Naive thymus-derived CD4-positive, alpha-beta T cell (primary cell): ENCODE measurements at regions not wholly inside any gene's neighbourhood (a gene's known extent, or its start where the extent isn't known, plus 50 kb on each side); places are given as distances from the start of the nearest gene placed in this dataset.

Source experiments
- ATAC-seq: fragments of 150-1000 bp; cut with Tn5 transposase; 2 replicates; pipeline ENCODE4 v1.10.0; 2021; ENCODE audit warnings: mild to moderate bottlenecking, moderate library complexity
- CTCF ChIA-PET: fragments of 350-600 bp; sonication (Branson Sonifier 250); formaldehyde crosslinking; loops from one replicate; lab custom pipeline; 2021; ENCODE audit warnings: antibody characterized with exemption; lab: Charles Lee
- POLR2A ChIA-PET: fragments of 350-600 bp; sonication (Branson Sonifier 250); formaldehyde crosslinking; loops from one replicate; lab custom pipeline; 2021; ENCODE audit warnings: antibody characterized with exemption, inconsistent platforms; lab: Charles Lee
- DNase-seq, 9 donors: peaks; one replicate each; pipeline versions ENCODE4 v3.0.0 to v3.0.0-alpha.2; 2020 to 2022; ENCODE audit warnings: mixed read lengths in 1 of 9
- H3K27ac ChIP-seq: one replicate; pipeline ENCODE4 v1.7.0; 2013; ENCODE audit warnings: mild to moderate bottlenecking, low read depth, low read length, moderate library complexity
- H3K27me3 ChIP-seq, 2 donors: one replicate each; pipeline ENCODE4 v1.7.0; 2013; ENCODE audit warnings: low read length in 2 of 2, mild to moderate bottlenecking in 2 of 2, moderate library complexity in 2 of 2; ENCODE audit not compliant: control insufficient read depth in 2 of 2, insufficient read depth in 2 of 2
- H3K36me3 ChIP-seq, 3 experiments: 1 replicate in 2 of 3; 2 replicates in 1 of 3; pipeline ENCODE4 v1.7.0; 2013; ENCODE audit warnings: low read length in 3 of 3, mild to moderate bottlenecking in 3 of 3, moderate library complexity in 1 of 3; ENCODE audit not compliant: insufficient read depth in 3 of 3, control insufficient read depth in 2 of 3
- H3K4me1 ChIP-seq, 2 donors: one replicate each; pipeline ENCODE4 v1.7.0; 2013; ENCODE audit warnings: low read length in 2 of 2, mild to moderate bottlenecking in 2 of 2, moderate library complexity in 1 of 2; ENCODE audit not compliant: control insufficient read depth in 2 of 2, insufficient read depth in 2 of 2
- H3K4me3 ChIP-seq: 2 replicates; pipeline ENCODE4 v1.7.0; 2013; ENCODE audit warnings: mild to moderate bottlenecking, low read length
- H3K9me3 ChIP-seq, 3 experiments: 1 replicate in 2 of 3; 2 replicates in 1 of 3; pipeline ENCODE4 v1.7.0; 2013; ENCODE audit warnings: low read length in 3 of 3; ENCODE audit not compliant: control insufficient read depth in 2 of 3
- H3K27ac Mint-ChIP-seq, 9 donors: one replicate each; pipeline ENCODE4 v1.8.0; 2020 to 2022; ENCODE audit warnings: mixed read lengths in 9 of 9, mild to moderate bottlenecking in 8 of 9, moderate library complexity in 5 of 9, inconsistent platforms in 2 of 9
- H3K27me3 Mint-ChIP-seq, 5 donors: one replicate each; pipeline ENCODE4 v1.8.0; 2021 to 2022; ENCODE audit warnings: mixed read lengths in 5 of 5, mild to moderate bottlenecking in 1 of 5
- H3K36me3 Mint-ChIP-seq, 5 donors: one replicate each; pipeline ENCODE4 v1.8.0; 2020 to 2022; ENCODE audit warnings: mixed read lengths in 5 of 5, mild to moderate bottlenecking in 3 of 5, inconsistent platforms in 1 of 5
- H3K4me1 Mint-ChIP-seq, 7 donors: one replicate each; pipeline ENCODE4 v1.8.0; 2020 to 2022; ENCODE audit warnings: mixed read lengths in 7 of 7, mild to moderate bottlenecking in 3 of 7, inconsistent platforms in 1 of 7
- H3K4me3 Mint-ChIP-seq, 10 donors: one replicate each; pipeline ENCODE4 v1.8.0; 2020 to 2022; ENCODE audit warnings: mild to moderate bottlenecking in 10 of 10, mixed read lengths in 10 of 10, moderate library complexity in 6 of 10, inconsistent platforms in 2 of 10
- H3K9me3 Mint-ChIP-seq, 11 donors: one replicate each; pipeline ENCODE4 v1.8.0; 2020 to 2022; ENCODE audit warnings: mixed read lengths in 11 of 11, mild to moderate bottlenecking in 4 of 11, inconsistent platforms in 1 of 11, moderate library complexity in 1 of 11
- intact Hi-C, 2 donors: fragments of 100-400 bp; cut with micrococcal nuclease; formaldehyde crosslinking; loops; one replicate each; pipeline ENCODE4 v1.15.1; 2023

DNA sequence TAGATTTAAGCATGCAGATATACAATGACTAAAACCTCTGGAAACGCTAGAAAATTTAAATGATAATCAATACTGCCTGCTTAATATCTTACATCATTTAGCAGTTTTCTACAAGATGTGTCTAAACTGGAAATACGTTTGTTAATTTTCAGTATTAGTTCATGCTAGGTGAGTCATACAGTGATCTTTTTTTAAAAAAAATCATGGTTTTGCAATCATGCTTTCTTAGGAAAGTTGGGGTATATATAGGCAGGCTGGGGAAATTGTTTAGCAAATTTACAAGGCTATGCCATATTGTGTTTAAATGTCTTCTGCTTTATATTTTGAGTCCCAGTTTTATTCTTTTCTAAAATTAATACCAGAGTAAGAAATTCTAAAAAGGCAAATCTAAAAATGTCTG is 245.4 kb upstream of the SPRY2 start:
- Histone ChIP-seq H3K27me3 (no peaks in the 10 kb centered on the region), H3K4me3 (no peak overlapping the region), H3K36me3 (no peaks in the 10 kb centered on the region), H3K4me1 (no peaks in the 10 kb centered on the region), H3K27ac (no peak overlapping the region), H3K9me3 (no peaks in the 10 kb centered on the region)
- intact Hi-C loops, result no loop called here
- no peak overlapping the region for H3K27ac Mint-ChIP-seq
- ATAC-seq (no peak), DNase-seq (no peak)
- ChIA-PET POLR2A (no interaction called here), CTCF (no interaction called here)
- no peaks in the 10 kb centered on the region for H3K36me3 Mint-ChIP-seq
- H3K9me3 Mint-ChIP-seq, result peaks cover 0 to 13% (median 1%) of the 10 kb centered on the region in 11 donors
- H3K4me1 Mint-ChIP-seq, result peaks cover 0 to 1% (median 0%) of the 10 kb centered on the region in 7 donors
- H3K4me3 Mint-ChIP-seq, result no peak overlapping the region
- no peaks in the 10 kb centered on the region for H3K27me3 Mint-ChIP-seq

DNA sequence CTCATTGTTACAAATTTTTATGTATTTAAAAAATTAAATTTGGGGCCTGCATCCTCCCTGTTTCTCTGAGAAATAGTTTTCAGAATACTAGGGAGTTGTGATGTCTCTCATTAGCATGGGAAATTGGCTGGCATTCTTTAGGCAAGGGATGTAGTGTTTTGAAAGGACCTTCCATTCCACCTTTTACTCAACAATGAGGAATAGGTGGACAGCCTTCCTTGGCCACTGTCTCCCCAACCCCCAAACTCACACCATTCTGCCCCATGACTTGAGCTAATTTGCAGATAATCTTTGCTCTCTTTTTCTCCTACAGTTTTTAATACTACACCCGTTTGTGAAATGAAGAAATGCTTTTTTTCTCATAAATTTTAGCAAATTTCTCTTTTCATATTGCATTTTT is 244.6 kb upstream of the SPRY2 start:
- H3K4me3 Mint-ChIP-seq, result no peak overlapping the region
- H3K36me3 Mint-ChIP-seq, result no peaks in the 10 kb centered on the region
- H3K9me3 Mint-ChIP-seq, result peaks cover 0 to 18% (median 6%) of the 10 kb centered on the region in 11 donors
- POLR2A ChIA-PET, result no interaction called here
- no peaks in the 10 kb centered on the region for H3K9me3 ChIP-seq
- no peaks in the 10 kb centered on the region for H3K27me3 ChIP-seq
- no peaks in the 10 kb centered on the region for H3K4me1 ChIP-seq
- no peak overlapping the region for H3K27ac ChIP-seq
- no peaks in the 10 kb centered on the region for H3K27me3 Mint-ChIP-seq
- no peak for DNase-seq
- H3K4me1 Mint-ChIP-seq, result no peaks in the 10 kb centered on the region
- intact Hi-C loops, result no loop called here
- H3K4me3 ChIP-seq, result no peak overlapping the region
- ATAC-seq, result no peak
- H3K27ac Mint-ChIP-seq, result no peak overlapping the region
- no peaks in the 10 kb centered on the region for H3K36me3 ChIP-seq
- CTCF ChIA-PET, result no interaction called here

DNA sequence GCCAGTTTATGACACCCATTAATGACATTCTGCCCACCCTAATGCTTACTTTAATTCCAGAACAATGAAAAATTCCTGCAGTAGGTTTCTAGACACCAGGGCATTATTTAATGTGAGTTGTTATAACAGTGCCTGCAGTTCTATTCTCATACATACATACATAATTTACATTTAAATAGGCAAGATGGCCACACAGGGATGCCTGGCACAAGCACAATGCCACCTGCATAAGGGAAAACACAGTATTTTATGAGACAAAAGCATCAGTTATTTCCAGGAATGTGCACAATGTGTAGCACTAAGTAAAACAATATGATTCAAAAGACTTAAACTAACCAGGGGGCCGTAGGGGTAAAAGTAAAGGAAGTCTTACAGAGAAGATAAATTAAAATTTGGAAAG is 243.9 kb upstream of the SPRY2 start:
- intact Hi-C loops, result no loop called here
- DNase-seq, result no peak

DNA sequence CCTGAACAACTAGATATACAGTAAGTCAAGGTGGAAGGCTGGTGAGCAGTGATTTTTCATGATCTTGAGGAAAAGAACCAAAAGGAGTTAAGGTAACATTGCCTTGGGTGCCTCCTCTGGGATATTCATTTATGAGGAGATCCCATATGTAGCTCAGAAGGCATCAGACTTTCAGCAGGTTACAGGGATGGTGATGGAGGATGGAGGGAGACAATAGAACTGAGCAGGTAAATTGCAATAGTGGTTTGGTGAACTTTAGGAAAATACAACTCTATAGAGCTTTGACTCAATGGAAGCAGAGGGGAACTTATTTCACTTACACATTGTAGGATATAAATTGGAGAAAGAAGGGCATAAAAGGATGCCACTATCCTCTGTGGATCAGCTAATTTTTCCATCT is 243.4 kb upstream of the SPRY2 start:
- Histone ChIP-seq H3K27me3 (no peaks in the 10 kb centered on the region), H3K4me1 (no peaks in the 10 kb centered on the region), H3K4me3 (no peak overlapping the region), H3K36me3 (no peaks in the 10 kb centered on the region), H3K9me3 (no peaks in the 10 kb centered on the region), H3K27ac (no peak overlapping the region)
- Mint-ChIP-seq H3K27ac (no peak overlapping the region), H3K4me3 (no peak overlapping the region), H3K36me3 (no peaks in the 10 kb centered on the region), H3K9me3 (peaks cover 0 to 21% (median 7%) of the 10 kb centered on the region in 11 donors), H3K4me1 (no peaks in the 10 kb centered on the region), H3K27me3 (no peaks in the 10 kb centered on the region)
- ChIA-PET POLR2A (no interaction called here), CTCF (no interaction called here)
- intact Hi-C loops, result no loop called here
- ATAC-seq, result no peak
- no peak for DNase-seq

More for the DNA sequence above, 243.9 kb upstream of the SPRY2 start:
- no peak overlapping the region for H3K27ac Mint-ChIP-seq
- ChIA-PET POLR2A (no interaction called here), CTCF (no interaction called here)
- no peak overlapping the region for H3K4me3 Mint-ChIP-seq
- Histone ChIP-seq H3K9me3 (no peaks in the 10 kb centered on the region), H3K27me3 (no peaks in the 10 kb centered on the region), H3K36me3 (no peaks in the 10 kb centered on the region), H3K4me1 (no peaks in the 10 kb centered on the region), H3K27ac (no peak overlapping the region), H3K4me3 (no peak overlapping the region)
- ATAC-seq, result no peak
- peaks cover 0 to 20% (median 7%) of the 10 kb centered on the region in 11 donors for H3K9me3 Mint-ChIP-seq
- H3K4me1 Mint-ChIP-seq, result no peaks in the 10 kb centered on the region
- H3K27me3 Mint-ChIP-seq, result no peaks in the 10 kb centered on the region
- no peaks in the 10 kb centered on the region for H3K36me3 Mint-ChIP-seq

DNA sequence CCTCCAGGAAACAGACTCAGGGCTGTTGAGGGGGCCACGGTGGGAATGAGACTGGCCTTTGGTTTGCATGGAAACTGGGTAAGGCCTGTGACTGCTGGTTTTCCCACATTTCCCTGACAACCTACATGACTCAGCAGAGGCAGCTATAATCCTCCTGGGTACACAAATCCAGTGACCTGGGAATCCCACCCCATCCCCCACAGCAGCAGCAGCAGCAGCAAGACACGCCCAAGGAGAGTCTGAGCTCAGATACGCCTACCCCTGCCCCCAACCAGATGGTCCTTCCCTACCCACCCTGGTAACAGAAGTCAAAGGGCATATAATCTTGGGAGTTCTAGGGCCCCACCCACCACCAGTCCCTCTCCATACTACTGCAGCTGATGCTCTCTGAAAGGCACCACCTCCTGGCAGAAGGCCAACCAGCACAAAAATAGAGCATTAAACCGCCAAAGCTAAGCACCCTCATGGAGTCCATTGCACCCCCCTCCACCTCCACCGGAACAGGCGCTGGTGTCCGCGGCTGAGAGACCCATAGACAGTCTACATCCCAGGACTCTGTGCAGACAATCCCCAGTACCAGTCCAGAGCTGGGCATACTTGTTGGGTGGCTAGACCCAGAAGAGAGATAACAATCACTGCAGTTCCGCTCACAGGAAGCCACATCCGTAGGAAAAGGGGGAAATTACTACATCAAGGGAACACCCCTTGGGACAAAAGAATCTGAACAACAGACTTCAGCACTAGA is 237.2 kb upstream of the SPRY2 start:
- Histone ChIP-seq H3K4me3 (no peak overlapping the region), H3K27me3 (no peaks in the 10 kb centered on the region), H3K9me3 (no peaks in the 10 kb centered on the region), H3K36me3 (no peaks in the 10 kb centered on the region), H3K4me1 (no peaks in the 10 kb centered on the region), H3K27ac (no peak overlapping the region)
- Mint-ChIP-seq H3K27ac (no peak overlapping the region), H3K36me3 (peaks cover 0 to 4% (median 0%) of the 10 kb centered on the region in 5 donors), H3K4me1 (no peaks in the 10 kb centered on the region), H3K9me3 (peaks cover 0 to 24% (median 4%) of the 10 kb centered on the region in 11 donors), H3K4me3 (no peak overlapping the region), H3K27me3 (peaks cover 0 to 4% (median 0%) of the 10 kb centered on the region in 5 donors)
- CTCF ChIA-PET, result no interaction called here
- intact Hi-C loops, result no loop called here
- DNase-seq (no peak), ATAC-seq (no peak)
- POLR2A ChIA-PET, result no interaction called here

DNA sequence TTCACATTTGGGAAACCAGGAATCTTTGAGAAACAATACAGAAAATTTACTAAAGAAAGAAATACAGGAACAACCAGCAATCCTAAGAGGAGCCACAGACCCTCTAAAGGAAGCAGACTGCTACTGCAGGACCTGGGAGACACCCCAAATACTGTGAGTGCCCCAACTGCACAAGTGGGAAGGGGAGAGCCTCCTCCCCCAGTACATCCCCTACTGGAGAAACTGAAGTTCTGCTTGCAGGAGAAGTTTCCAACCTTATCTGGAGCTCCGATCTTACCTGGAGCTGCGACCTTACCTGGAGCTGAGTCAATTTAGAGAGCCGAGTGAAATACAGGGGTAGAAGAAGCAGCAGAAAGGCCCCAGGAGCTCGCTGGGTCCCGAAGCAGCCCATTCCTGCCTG is 236.4 kb upstream of the SPRY2 start:
- H3K27ac Mint-ChIP-seq, result no peak overlapping the region
- intact Hi-C loops, result no loop called here
- no peaks in the 10 kb centered on the region for H3K27me3 ChIP-seq
- CTCF ChIA-PET, result no interaction called here
- no peaks in the 10 kb centered on the region for H3K4me1 ChIP-seq
- DNase-seq, result no peak
- no peak for ATAC-seq
- POLR2A ChIA-PET, result no interaction called here
- H3K36me3 ChIP-seq, result no peaks in the 10 kb centered on the region
- H3K9me3 ChIP-seq, result no peaks in the 10 kb centered on the region
- peaks cover 0 to 4% (median 0%) of the 10 kb centered on the region in 5 donors for H3K27me3 Mint-ChIP-seq
- no peak overlapping the region for H3K4me3 ChIP-seq
- no peak overlapping the region for H3K4me3 Mint-ChIP-seq
- peaks cover 0 to 20% (median 4%) of the 10 kb centered on the region in 11 donors for H3K9me3 Mint-ChIP-seq
- H3K4me1 Mint-ChIP-seq, result no peaks in the 10 kb centered on the region
- H3K36me3 Mint-ChIP-seq, result peaks cover 0 to 4% (median 0%) of the 10 kb centered on the region in 5 donors
- H3K27ac ChIP-seq, result no peak overlapping the region
